NCI-H526 (cell line): ENCODE measurements at regions not wholly inside any gene's neighbourhood (a gene's known extent, or its start where the extent isn't known, plus 50 kb on each side); places are given as distances from the start of the nearest gene placed in this dataset.

Experiments
- DNase-seq, 2 experiments: peaks; one replicate each; lab custom pipeline; 2025; lab: John Stamatoyannopoulos, UW

GRCh38 chr7:340979-341694, 51.2 kb downstream of the FOXL3 start:
- no peak for DNase-seq

GRCh38 chr7:341841-342638, 52.1 kb downstream of the FOXL3 start:
- no peak for DNase-seq

GRCh38 chr7:342681-343216, 52.8 kb downstream of the FOXL3 start:
- DNase-seq: no peak

GRCh38 chr7:343227-343822, 53.4 kb downstream of the FOXL3 start:
- DNase-seq: no peak

- DNase-seq: no peak
Observed at GRCh38 chr7:343864-344607, 54.1 kb downstream of the FOXL3 start.

- DNase-seq: no peak
Observed at GRCh38 chr7:344608-344994, 54.6 kb downstream of the FOXL3 start.

- no peak for DNase-seq
Observed at GRCh38 chr7:346116-346898, 56.3 kb downstream of the FOXL3 start.

GRCh38 chr7:347001-347590, 57.1 kb downstream of the FOXL3 start:
- DNase-seq: no peak

GRCh38 chr7:347644-348479, 57.9 kb downstream of the FOXL3 start:
- DNase-seq: peak in 1 of 2 experiments; percentile 48

- DNase-seq: no peak
Observed at GRCh38 chr7:348480-348844, 58.5 kb downstream of the FOXL3 start.

GRCh38 chr7:348962-349743, 59.2 kb downstream of the FOXL3 start:
- no peak for DNase-seq

- no peak for DNase-seq
Observed at GRCh38 chr7:351256-351655, 61.3 kb downstream of the FOXL3 start.

GRCh38 chr7:351681-352480, 61.9 kb downstream of the FOXL3 start:
- DNase-seq: no peak

- DNase-seq: no peak
Observed at GRCh38 chr7:353746-354325, 63.9 kb downstream of the FOXL3 start.

GRCh38 chr7:354597-355470, 64.9 kb downstream of the FOXL3 start:
- DNase-seq: no peak

GRCh38 chr7:355568-355967, 65.6 kb downstream of the FOXL3 start:
- DNase-seq: no peak

GRCh38 chr7:356087-356486, 66.1 kb downstream of the FOXL3 start:
- DNase-seq: no peak
